C4-2B (cell line): ENCODE measurements at regions not wholly inside any gene's neighbourhood (a gene's known extent, or its start where the extent isn't known, plus 50 kb on each side); places are given as distances from the start of the nearest gene placed in this dataset.

ENCODE experiments used
- ZFX ChIP-seq: fragments of 450-650 bp; IDR thresholded peaks from 2 replicates; pipeline ENCODE4 v1.6.1; 2017
- TF ChIP-seq, protein P1 (sequence below): fragments of 450-650 bp; conservative IDR thresholded peaks from 2 replicates; pipeline ENCODE4 v1.5.1; 2017; ENCODE audit warnings: mild to moderate bottlenecking

DNA sequence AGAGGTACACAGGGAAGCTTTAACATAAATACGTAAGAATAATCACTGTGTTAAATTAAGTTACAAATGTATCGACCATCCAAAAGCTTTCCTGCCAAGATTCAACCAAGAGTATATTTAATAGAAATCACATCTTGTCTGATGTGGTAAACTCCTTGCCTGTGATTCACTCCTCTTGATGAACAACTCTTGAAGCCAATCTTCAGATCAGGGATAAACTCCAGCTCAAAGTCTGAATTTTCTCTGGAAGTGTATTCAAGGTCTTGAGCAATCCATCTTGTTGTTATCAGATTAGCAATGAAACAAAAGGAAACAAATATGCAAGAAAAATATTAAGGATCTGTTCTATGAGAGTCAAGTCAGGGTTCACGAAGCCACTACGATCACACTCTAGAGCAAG is 170.0 kb upstream of the ADAMTS16 start:
- TF ChIP-seq, protein P1, sequence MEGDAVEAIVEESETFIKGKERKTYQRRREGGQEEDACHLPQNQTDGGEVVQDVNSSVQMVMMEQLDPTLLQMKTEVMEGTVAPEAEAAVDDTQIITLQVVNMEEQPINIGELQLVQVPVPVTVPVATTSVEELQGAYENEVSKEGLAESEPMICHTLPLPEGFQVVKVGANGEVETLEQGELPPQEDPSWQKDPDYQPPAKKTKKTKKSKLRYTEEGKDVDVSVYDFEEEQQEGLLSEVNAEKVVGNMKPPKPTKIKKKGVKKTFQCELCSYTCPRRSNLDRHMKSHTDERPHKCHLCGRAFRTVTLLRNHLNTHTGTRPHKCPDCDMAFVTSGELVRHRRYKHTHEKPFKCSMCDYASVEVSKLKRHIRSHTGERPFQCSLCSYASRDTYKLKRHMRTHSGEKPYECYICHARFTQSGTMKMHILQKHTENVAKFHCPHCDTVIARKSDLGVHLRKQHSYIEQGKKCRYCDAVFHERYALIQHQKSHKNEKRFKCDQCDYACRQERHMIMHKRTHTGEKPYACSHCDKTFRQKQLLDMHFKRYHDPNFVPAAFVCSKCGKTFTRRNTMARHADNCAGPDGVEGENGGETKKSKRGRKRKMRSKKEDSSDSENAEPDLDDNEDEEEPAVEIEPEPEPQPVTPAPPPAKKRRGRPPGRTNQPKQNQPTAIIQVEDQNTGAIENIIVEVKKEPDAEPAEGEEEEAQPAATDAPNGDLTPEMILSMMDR = no peak
- no peak for TF ChIP-seq ZFX
